Nephron (organoid): ENCODE measurements at regions not wholly inside any gene's neighbourhood (a gene's known extent, or its start where the extent isn't known, plus 50 kb on each side); places are given as distances from the start of the nearest gene placed in this dataset.
A peak's percentile ranks its signal among the peaks of the same experiment; 100 is the strongest.

Experiments
- H3K27ac Mint-ChIP-seq, 3 experiments: 2 replicates each; pipeline ENCODE4 v1.8.0; 2020; ENCODE audit warnings: mixed read lengths in 3 of 3, mild to moderate bottlenecking in 2 of 3, moderate library complexity in 1 of 3
- H3K27me3 Mint-ChIP-seq: 2 replicates; pipeline ENCODE4 v1.8.0; 2021; ENCODE audit warnings: low read depth, mild to moderate bottlenecking, moderate library complexity, mixed read lengths
- H3K36me3 Mint-ChIP-seq: 2 replicates; pipeline ENCODE4 v1.8.0; 2020; ENCODE audit warnings: low read depth, mixed read lengths
- H3K4me1 Mint-ChIP-seq: 2 replicates; pipeline ENCODE4 v1.8.0; 2020; ENCODE audit warnings: mixed read lengths
- H3K4me3 Mint-ChIP-seq, 3 experiments: 2 replicates each; pipeline ENCODE4 v1.8.0; 2020; ENCODE audit warnings: mild to moderate bottlenecking in 3 of 3, mixed read lengths in 3 of 3, moderate library complexity in 2 of 3
- H3K9me3 Mint-ChIP-seq: 2 replicates; pipeline ENCODE4 v1.8.0; 2020; ENCODE audit warnings: mixed read lengths
- TF ChIP-seq, protein P1 (sequence below), 3 experiments: fragments of 200-600 bp; sonication (generic); IDR thresholded peaks; one replicate each; pipeline ENCODE4 v1.5.0; 2021; ENCODE audit warnings: antibody characterized with exemption in 3 of 3; ENCODE audit not compliant: unreplicated experiment in 3 of 3

GRCh38 chr11:129631201-129631600 is 184.4 kb upstream of the TMEM45B start:
- Mint-ChIP-seq H3K4me3 (no peak overlapping the region), H3K4me1 (no peaks in the 10 kb centered on the region), H3K27me3 (no peaks in the 10 kb centered on the region), H3K27ac (no peak overlapping the region), H3K9me3 (peaks cover 18% of the 10 kb centered on the region), H3K36me3 (no peaks in the 10 kb centered on the region)
- TF ChIP-seq, protein P1, sequence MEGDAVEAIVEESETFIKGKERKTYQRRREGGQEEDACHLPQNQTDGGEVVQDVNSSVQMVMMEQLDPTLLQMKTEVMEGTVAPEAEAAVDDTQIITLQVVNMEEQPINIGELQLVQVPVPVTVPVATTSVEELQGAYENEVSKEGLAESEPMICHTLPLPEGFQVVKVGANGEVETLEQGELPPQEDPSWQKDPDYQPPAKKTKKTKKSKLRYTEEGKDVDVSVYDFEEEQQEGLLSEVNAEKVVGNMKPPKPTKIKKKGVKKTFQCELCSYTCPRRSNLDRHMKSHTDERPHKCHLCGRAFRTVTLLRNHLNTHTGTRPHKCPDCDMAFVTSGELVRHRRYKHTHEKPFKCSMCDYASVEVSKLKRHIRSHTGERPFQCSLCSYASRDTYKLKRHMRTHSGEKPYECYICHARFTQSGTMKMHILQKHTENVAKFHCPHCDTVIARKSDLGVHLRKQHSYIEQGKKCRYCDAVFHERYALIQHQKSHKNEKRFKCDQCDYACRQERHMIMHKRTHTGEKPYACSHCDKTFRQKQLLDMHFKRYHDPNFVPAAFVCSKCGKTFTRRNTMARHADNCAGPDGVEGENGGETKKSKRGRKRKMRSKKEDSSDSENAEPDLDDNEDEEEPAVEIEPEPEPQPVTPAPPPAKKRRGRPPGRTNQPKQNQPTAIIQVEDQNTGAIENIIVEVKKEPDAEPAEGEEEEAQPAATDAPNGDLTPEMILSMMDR (IDR thresholded peaks at IDR 0.05; ENCODE audit: unreplicated experiment in 3 of 3) = no peak

- Mint-ChIP-seq H3K27me3 (peaks cover 8% of the 10 kb centered on the region), H3K4me1 (peaks cover 9% of the 10 kb centered on the region), H3K4me3 (peak overlapping the region in 1 of 3 experiments; percentile 10), H3K27ac (peak overlapping the region; percentile 30 to 51 (median 43)), H3K9me3 (peaks cover 2% of the 10 kb centered on the region), H3K36me3 (no peaks in the 10 kb centered on the region)
- TF ChIP-seq, protein P1 (IDR thresholded peaks at IDR 0.05; ENCODE audit: unreplicated experiment in 3 of 3) = no peak
These were observed 178.7 kb upstream of the TMEM45B start for GRCh38 chr11:129636926-129637325.

DNA sequence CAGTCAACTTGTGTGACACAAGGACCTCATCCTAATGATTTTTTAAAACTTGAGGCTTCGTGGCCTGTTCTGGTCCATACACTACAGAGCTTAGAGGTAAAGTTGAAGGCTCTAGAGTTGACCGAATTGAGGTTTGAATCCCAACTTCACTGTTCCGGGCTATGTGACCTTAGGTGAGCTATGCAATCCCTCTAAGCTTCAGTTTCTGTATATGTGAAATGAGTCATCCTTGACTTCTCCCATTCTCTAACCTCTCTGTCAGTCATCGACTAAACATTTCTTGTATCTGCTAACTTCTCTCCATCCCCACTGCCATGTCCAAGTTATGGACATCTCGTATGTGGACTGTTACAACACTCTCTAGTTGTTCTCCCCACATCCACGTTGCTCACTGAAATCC is 178.2 kb upstream of the TMEM45B start:
- peaks cover 9% of the 10 kb centered on the region for H3K4me1 Mint-ChIP-seq
- no peak overlapping the region for H3K27ac Mint-ChIP-seq
- H3K9me3 Mint-ChIP-seq = peaks cover 6% of the 10 kb centered on the region
- H3K36me3 Mint-ChIP-seq = no peaks in the 10 kb centered on the region
- TF ChIP-seq, protein P1 (IDR thresholded peaks at IDR 0.05; ENCODE audit: unreplicated experiment in 3 of 3) = no peak
- peaks cover 8% of the 10 kb centered on the region for H3K27me3 Mint-ChIP-seq
- H3K4me3 Mint-ChIP-seq = no peak overlapping the region

GRCh38 chr11:129637983-129638776 is 177.5 kb upstream of the TMEM45B start:
- Mint-ChIP-seq H3K9me3 (peaks cover 6% of the 10 kb centered on the region), H3K27me3 (peaks cover 8% of the 10 kb centered on the region), H3K27ac (no peak overlapping the region), H3K36me3 (no peaks in the 10 kb centered on the region), H3K4me1 (peaks cover 9% of the 10 kb centered on the region), H3K4me3 (no peak overlapping the region)
- TF ChIP-seq, protein P1 (IDR thresholded peaks at IDR 0.05; ENCODE audit: unreplicated experiment in 3 of 3) = no peak

GRCh38 chr11:129639300-129639699 is 176.3 kb upstream of the TMEM45B start:
- Mint-ChIP-seq H3K4me1 (peaks cover 9% of the 10 kb centered on the region), H3K36me3 (no peaks in the 10 kb centered on the region), H3K4me3 (no peak overlapping the region), H3K27me3 (peaks cover 8% of the 10 kb centered on the region), H3K27ac (no peak overlapping the region), H3K9me3 (peaks cover 6% of the 10 kb centered on the region)
- TF ChIP-seq, protein P1 (IDR thresholded peaks at IDR 0.05; ENCODE audit: unreplicated experiment in 3 of 3) = no peak

GRCh38 chr11:129640671-129641070 is 175.0 kb upstream of the TMEM45B start:
- H3K4me1 Mint-ChIP-seq = peaks cover 9% of the 10 kb centered on the region
- H3K27me3 Mint-ChIP-seq = peaks cover 14% of the 10 kb centered on the region
- peaks cover 6% of the 10 kb centered on the region for H3K9me3 Mint-ChIP-seq
- no peaks in the 10 kb centered on the region for H3K36me3 Mint-ChIP-seq
- no peak overlapping the region for H3K27ac Mint-ChIP-seq
- TF ChIP-seq, protein P1 (IDR thresholded peaks at IDR 0.05; ENCODE audit: unreplicated experiment in 3 of 3) = no peak
- H3K4me3 Mint-ChIP-seq = no peak overlapping the region
